ENCODE measurements at regions not wholly inside any gene's neighbourhood (a gene's known extent, or its start where the extent isn't known, plus 50 kb on each side); places are given as distances from the start of the nearest gene placed in this dataset.
"Not testable (repeated sequence)": the region's sequence is repeated elsewhere in the genome, so short reads cannot be mapped to it uniquely, and the experiment has no call there.

DNA sequence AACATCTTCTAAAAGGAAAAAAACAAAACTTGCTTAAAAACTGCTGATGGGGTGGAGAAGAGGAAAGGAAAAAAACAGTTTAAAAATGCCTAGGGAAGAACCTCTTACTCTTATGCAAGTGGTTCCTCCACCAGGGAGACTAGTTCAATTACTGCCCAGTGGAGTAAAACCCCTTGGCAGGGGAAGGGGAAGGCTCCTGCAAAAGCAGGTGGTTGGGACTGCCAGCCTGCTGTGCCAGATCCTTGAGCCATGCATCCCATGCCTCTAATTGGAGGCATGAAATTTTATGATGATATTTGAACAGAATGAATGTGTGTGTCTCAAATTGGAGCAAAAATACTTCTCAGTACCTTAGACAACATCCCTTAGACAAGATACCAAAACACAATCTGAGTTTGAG is 118.8 kb downstream of the FSCB start:
- DNase-seq, result no peak
- Histone ChIP-seq H3K36me3 (ENCODE audit: control insufficient read depth, insufficient read depth, low read length) (no peaks in the 10 kb centered on the region), H3K4me1 (ENCODE audit: control insufficient read depth, insufficient read depth, low read length) (no peaks in the 10 kb centered on the region), H3K27ac (ENCODE audit: low read length) (no peak overlapping the region), H3K27me3 (ENCODE audit: control insufficient read depth, insufficient read depth, low read length) (no peaks in the 10 kb centered on the region), H3K9me3 (ENCODE audit: control insufficient read depth, low read depth, low read length) (peaks cover 5% of the 10 kb centered on the region), H3K4me3 (ENCODE audit: low read length) (no peak overlapping the region)

- H3K4me3 ChIP-seq (ENCODE audit: low read length), result no peak overlapping the region
- no peaks in the 10 kb centered on the region for H3K4me1 ChIP-seq (ENCODE audit: control insufficient read depth, insufficient read depth, low read length)
- no peaks in the 10 kb centered on the region for H3K36me3 ChIP-seq (ENCODE audit: control insufficient read depth, insufficient read depth, low read length)
- H3K27me3 ChIP-seq (ENCODE audit: control insufficient read depth, insufficient read depth, low read length), result no peaks in the 10 kb centered on the region
- DNase-seq, result no peak
- H3K9me3 ChIP-seq (ENCODE audit: control insufficient read depth, low read depth, low read length), result peaks cover 5% of the 10 kb centered on the region
- WGBS (ENCODE audit: insufficient coverage, low lambda C conversion rate), result no CpG with 5 or more reads among the region's 6 CpGs
- H3K27ac ChIP-seq (ENCODE audit: low read length), result no peak overlapping the region
Measured at GRCh38 chr14:44385906-44386305, 121.2 kb downstream of the FSCB start.

- not testable (repeated sequence) for H3K27me3 ChIP-seq (ENCODE audit: control insufficient read depth, insufficient read depth, low read length); H3K27ac ChIP-seq (ENCODE audit: low read length); H3K9me3 ChIP-seq (ENCODE audit: control insufficient read depth, low read depth, low read length); H3K4me1 ChIP-seq (ENCODE audit: control insufficient read depth, insufficient read depth, low read length); H3K36me3 ChIP-seq (ENCODE audit: control insufficient read depth, insufficient read depth, low read length); DNase-seq; H3K4me3 ChIP-seq (ENCODE audit: low read length)
- 100% methylated on average over 1 of the region's 6 CpGs for WGBS (ENCODE audit: insufficient coverage, low lambda C conversion rate)
Measured at GRCh38 chr14:44385296-44385695, 121.8 kb downstream of the FSCB start.

DNA sequence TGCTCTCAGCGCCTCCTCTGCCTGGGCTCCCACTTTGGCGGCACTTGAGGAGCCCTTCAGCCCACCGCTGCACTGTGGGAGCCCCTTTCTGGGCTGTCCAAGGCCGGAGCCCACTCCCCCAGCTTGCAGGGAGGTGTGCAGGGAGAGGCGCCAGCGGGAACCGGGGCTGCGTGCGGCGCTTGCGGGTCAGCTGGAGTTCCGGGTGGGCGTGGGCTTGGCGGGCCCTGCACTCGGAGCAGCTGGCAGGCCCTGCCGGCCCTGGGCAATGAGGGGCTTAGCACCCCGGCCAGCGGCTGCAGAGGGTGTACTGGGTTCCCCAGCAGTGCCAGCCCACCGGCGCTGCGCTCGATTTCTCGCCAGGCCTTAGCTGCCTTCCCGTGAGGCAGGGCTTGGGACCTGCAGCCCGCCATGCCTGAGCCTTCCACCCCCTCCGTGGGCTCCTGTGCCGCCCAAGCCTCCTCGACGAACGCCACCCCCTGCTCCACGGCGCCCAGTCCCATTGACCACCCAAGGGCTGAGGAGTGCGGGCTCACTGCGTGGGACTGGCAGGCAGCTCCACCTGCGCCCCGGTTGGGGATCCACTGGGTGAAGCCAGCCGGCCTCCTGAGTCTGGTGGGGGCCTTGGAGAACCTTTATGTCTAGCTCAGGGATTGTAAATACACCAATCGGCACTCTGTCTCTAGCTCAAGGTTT is 122.3 kb downstream of the FSCB start:
- not testable (repeated sequence) for H3K27ac ChIP-seq (ENCODE audit: low read length); H3K9me3 ChIP-seq (ENCODE audit: control insufficient read depth, low read depth, low read length); H3K4me3 ChIP-seq (ENCODE audit: low read length); H3K27me3 ChIP-seq (ENCODE audit: control insufficient read depth, insufficient read depth, low read length); H3K4me1 ChIP-seq (ENCODE audit: control insufficient read depth, insufficient read depth, low read length); DNase-seq; H3K36me3 ChIP-seq (ENCODE audit: control insufficient read depth, insufficient read depth, low read length)
- WGBS (ENCODE audit: insufficient coverage, low lambda C conversion rate), result no CpG with 5 or more reads among the region's 38 CpGs

- Histone ChIP-seq H3K27me3 (ENCODE audit: control insufficient read depth, insufficient read depth, low read length) (no peaks in the 10 kb centered on the region), H3K36me3 (ENCODE audit: control insufficient read depth, insufficient read depth, low read length) (no peaks in the 10 kb centered on the region), H3K4me3 (ENCODE audit: low read length) (no peak overlapping the region), H3K27ac (ENCODE audit: low read length) (no peak overlapping the region), H3K4me1 (ENCODE audit: control insufficient read depth, insufficient read depth, low read length) (no peaks in the 10 kb centered on the region), H3K9me3 (ENCODE audit: control insufficient read depth, low read depth, low read length) (peaks cover 5% of the 10 kb centered on the region)
- no CpG with 5 or more reads among the region's 5 CpGs for WGBS (ENCODE audit: insufficient coverage, low lambda C conversion rate)
- DNase-seq, result no peak
Measured at GRCh38 chr14:44384093-44384492, 123.0 kb downstream of the FSCB start.

DNA sequence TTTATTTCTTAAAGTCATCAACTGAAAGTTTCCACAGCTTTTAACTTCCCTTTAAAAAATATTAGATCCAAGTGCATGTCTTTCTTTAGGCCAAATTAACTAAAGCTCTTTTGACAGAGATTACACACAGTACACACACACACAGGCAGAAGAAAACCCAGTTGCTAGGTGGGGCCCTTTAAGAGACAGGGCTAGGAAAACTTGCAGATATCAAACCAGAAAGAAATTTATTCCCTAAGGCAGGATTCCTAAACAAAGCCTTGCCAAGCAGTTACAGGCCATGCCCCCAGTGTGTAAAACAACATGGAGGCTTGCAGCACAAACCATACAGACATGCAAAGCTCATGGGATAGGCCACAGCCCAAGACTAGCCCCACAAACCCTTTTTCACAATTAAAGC is 123.4 kb downstream of the FSCB start:
- no peaks in the 10 kb centered on the region for H3K36me3 ChIP-seq (ENCODE audit: control insufficient read depth, insufficient read depth, low read length)

DNA sequence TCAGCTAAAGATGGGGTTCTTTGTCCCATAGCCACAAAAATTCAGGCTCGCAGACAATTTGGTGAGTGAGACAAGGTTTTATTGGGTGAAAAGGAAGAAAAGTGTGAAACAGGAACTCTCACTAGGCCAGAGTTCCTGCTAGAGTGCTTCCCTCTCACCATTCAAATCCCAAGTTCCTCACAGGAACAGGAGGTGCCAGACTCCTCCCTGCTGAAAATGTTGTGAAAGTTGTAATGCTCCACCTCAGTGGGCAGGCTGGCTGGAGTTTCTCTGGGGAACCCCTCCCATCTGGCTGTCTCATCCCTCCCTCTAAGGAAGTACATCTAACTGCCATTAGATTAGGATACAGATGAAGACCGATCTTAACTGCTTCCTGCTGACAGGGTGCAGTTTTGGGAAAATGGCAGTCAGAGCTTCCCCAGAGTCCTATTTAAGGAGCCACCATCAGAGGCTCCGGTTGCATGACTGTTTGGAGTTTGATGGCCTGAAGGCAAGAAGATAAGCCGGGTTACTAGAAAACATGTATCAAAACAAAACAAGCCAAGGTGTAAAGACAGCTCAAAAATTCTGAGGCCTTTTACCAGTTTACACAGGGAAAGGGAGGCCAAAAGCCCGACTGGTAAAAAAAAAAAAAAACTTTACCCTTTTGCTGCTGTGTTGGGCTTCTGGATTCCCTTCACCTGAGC is 127.6 kb downstream of the FSCB start:
- no peak for DNase-seq
- 90% methylated on average over 2 of the region's 5 CpGs for WGBS (ENCODE audit: insufficient coverage, low lambda C conversion rate)
- Histone ChIP-seq H3K4me1 (ENCODE audit: control insufficient read depth, insufficient read depth, low read length) (no peaks in the 10 kb centered on the region), H3K4me3 (ENCODE audit: low read length) (no peak overlapping the region), H3K9me3 (ENCODE audit: control insufficient read depth, low read depth, low read length) (peaks cover 19% of the 10 kb centered on the region), H3K27ac (ENCODE audit: low read length) (no peak overlapping the region), H3K36me3 (ENCODE audit: control insufficient read depth, insufficient read depth, low read length) (no peaks in the 10 kb centered on the region), H3K27me3 (ENCODE audit: control insufficient read depth, insufficient read depth, low read length) (no peaks in the 10 kb centered on the region)

More for the DNA sequence above, 123.4 kb downstream of the FSCB start:
- no peak overlapping the region for H3K4me3 ChIP-seq (ENCODE audit: low read length)
- H3K27me3 ChIP-seq (ENCODE audit: control insufficient read depth, insufficient read depth, low read length), result no peaks in the 10 kb centered on the region
- H3K9me3 ChIP-seq (ENCODE audit: control insufficient read depth, low read depth, low read length), result peaks cover 5% of the 10 kb centered on the region
- DNase-seq, result no peak
- H3K4me1 ChIP-seq (ENCODE audit: control insufficient read depth, insufficient read depth, low read length), result no peaks in the 10 kb centered on the region
- H3K27ac ChIP-seq (ENCODE audit: low read length), result no peak overlapping the region

GRCh38 chr14:44374906-44375305 is 132.2 kb downstream of the FSCB start:
- no peak for DNase-seq
- no CpG with 5 or more reads among the region's 1 CpG for WGBS (ENCODE audit: insufficient coverage, low lambda C conversion rate)
- H3K27me3 ChIP-seq (ENCODE audit: control insufficient read depth, insufficient read depth, low read length), result no peaks in the 10 kb centered on the region
- no peaks in the 10 kb centered on the region for H3K36me3 ChIP-seq (ENCODE audit: control insufficient read depth, insufficient read depth, low read length)
- no peak overlapping the region for H3K4me3 ChIP-seq (ENCODE audit: low read length)
- no peak overlapping the region for H3K27ac ChIP-seq (ENCODE audit: low read length)
- H3K9me3 ChIP-seq (ENCODE audit: control insufficient read depth, low read depth, low read length), result peaks cover 22% of the 10 kb centered on the region
- peaks cover 7% of the 10 kb centered on the region for H3K4me1 ChIP-seq (ENCODE audit: control insufficient read depth, insufficient read depth, low read length)

DNA sequence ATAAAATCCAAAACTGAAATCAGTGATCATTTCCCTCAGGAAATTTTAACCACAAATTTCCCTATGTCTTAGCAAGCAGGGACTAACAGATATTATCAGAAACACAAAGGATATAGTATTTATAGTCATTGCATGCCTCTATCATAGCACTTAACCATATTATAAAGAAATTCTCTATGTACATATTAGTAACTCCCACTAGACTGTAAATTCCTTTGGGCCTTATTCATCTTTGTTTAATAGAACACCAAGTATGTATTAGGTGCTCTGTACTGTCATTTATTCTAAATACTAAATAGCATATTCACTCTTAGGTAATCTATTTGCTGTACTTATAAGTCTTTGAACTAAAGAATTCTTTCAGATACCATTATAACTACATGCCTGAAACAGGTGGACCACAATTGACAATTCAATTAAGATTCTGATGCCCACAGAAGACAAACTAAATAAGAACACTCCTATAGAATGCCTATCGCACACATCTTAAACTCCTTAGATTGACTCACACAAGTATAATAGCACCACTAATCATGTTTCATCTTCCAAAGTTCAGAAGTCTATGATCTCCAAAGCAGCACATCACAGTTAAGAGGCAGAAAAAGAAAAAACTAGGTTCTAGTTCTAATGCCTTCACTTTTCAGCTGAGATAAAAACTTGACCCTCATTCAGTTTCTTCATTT is 134.1 kb downstream of the FSCB start:
- Histone ChIP-seq H3K4me3 (ENCODE audit: low read length) (no peak overlapping the region), H3K36me3 (ENCODE audit: control insufficient read depth, insufficient read depth, low read length) (no peaks in the 10 kb centered on the region), H3K4me1 (ENCODE audit: control insufficient read depth, insufficient read depth, low read length) (peaks cover 9% of the 10 kb centered on the region), H3K9me3 (ENCODE audit: control insufficient read depth, low read depth, low read length) (peaks cover 20% of the 10 kb centered on the region), H3K27me3 (ENCODE audit: control insufficient read depth, insufficient read depth, low read length) (no peaks in the 10 kb centered on the region), H3K27ac (ENCODE audit: low read length) (peak overlapping the region; percentile 32)
- peak; percentile 20 to 56 for DNase-seq
- WGBS (ENCODE audit: insufficient coverage, low lambda C conversion rate), result no CpG with 5 or more reads among the region's 1 CpG

DNA sequence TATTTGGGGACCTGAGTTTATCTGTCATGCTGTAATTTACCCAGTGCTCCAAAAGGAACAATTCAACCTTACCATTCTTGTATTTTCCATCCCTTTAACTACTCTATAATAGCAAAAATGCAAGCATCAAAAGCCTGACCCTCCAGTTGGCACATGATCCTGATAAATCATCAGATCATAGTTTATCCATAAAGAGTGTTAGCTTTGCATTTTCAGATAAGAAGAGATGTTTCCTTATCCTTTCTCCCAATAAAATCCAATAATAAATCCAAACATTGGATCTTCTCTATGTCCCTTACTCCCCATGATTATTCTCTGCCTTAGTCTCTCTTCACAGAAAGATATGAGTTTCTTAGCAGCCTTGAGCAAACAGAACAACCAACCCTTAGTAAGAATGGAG is 134.9 kb downstream of the FSCB start:
- DNase-seq, result no peak
- no peaks in the 10 kb centered on the region for H3K27me3 ChIP-seq (ENCODE audit: control insufficient read depth, insufficient read depth, low read length)

DNA sequence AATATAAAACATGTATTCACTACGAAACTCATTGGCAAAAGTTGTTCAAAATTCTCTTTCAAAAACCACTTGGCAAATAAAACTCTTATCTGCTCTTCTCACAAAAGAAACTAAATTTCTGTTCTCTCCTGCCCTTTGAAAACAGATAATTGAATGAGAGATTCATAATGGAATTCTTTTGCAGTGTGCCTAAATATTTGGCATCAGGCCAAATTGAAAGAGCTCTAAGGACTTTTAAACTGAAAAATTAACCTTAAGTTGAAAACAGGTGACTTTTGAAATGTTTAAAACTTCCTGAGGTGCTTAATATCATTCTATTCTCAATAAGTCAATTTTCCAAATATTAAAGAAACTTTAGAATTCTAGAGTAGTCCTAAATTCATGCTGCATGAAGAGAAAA is 136.4 kb downstream of the FSCB start:
- no peak overlapping the region for H3K4me3 ChIP-seq (ENCODE audit: low read length)
- no peaks in the 10 kb centered on the region for H3K36me3 ChIP-seq (ENCODE audit: control insufficient read depth, insufficient read depth, low read length)
- no peaks in the 10 kb centered on the region for H3K27me3 ChIP-seq (ENCODE audit: control insufficient read depth, insufficient read depth, low read length)
- peaks cover 14% of the 10 kb centered on the region for H3K9me3 ChIP-seq (ENCODE audit: control insufficient read depth, low read depth, low read length)
- WGBS (ENCODE audit: insufficient coverage, low lambda C conversion rate), result no CpG with 5 or more reads among the region's 1 CpG
- H3K27ac ChIP-seq (ENCODE audit: low read length), result no peak overlapping the region
- H3K4me1 ChIP-seq (ENCODE audit: control insufficient read depth, insufficient read depth, low read length), result peaks cover 9% of the 10 kb centered on the region
- DNase-seq, result no peak

More for the DNA sequence above, 134.9 kb downstream of the FSCB start:
- H3K9me3 ChIP-seq (ENCODE audit: control insufficient read depth, low read depth, low read length), result peaks cover 17% of the 10 kb centered on the region
- peaks cover 9% of the 10 kb centered on the region for H3K4me1 ChIP-seq (ENCODE audit: control insufficient read depth, insufficient read depth, low read length)
- no peaks in the 10 kb centered on the region for H3K36me3 ChIP-seq (ENCODE audit: control insufficient read depth, insufficient read depth, low read length)
- H3K4me3 ChIP-seq (ENCODE audit: low read length), result no peak overlapping the region
- H3K27ac ChIP-seq (ENCODE audit: low read length), result no peak overlapping the region

Measured in large intestine (tissue), 3 donors.